ENCODE measurements at regions not wholly inside any gene's neighbourhood (a gene's known extent, or its start where the extent isn't known, plus 50 kb on each side); places are given as distances from the start of the nearest gene placed in this dataset.
"Not testable (repeated sequence)": the region's sequence is repeated elsewhere in the genome, so short reads cannot be mapped to it uniquely, and the experiment has no call there.

GRCh38 chr7:51543801-51544553 lies 227.4 kb upstream of the COBL start:
- TF ChIP-seq POLR2AphosphoS5 (IDR thresholded peaks at IDR 0.05) (no peak), POLR2A (IDR thresholded peaks at IDR 0.05) (no peak)
- TF ChIP-seq, protein P1, sequence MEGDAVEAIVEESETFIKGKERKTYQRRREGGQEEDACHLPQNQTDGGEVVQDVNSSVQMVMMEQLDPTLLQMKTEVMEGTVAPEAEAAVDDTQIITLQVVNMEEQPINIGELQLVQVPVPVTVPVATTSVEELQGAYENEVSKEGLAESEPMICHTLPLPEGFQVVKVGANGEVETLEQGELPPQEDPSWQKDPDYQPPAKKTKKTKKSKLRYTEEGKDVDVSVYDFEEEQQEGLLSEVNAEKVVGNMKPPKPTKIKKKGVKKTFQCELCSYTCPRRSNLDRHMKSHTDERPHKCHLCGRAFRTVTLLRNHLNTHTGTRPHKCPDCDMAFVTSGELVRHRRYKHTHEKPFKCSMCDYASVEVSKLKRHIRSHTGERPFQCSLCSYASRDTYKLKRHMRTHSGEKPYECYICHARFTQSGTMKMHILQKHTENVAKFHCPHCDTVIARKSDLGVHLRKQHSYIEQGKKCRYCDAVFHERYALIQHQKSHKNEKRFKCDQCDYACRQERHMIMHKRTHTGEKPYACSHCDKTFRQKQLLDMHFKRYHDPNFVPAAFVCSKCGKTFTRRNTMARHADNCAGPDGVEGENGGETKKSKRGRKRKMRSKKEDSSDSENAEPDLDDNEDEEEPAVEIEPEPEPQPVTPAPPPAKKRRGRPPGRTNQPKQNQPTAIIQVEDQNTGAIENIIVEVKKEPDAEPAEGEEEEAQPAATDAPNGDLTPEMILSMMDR (IDR thresholded peaks at IDR 0.05), result no peak
- H3K9me3 ChIP-seq, result peaks cover 0 to 23% of the 10 kb centered on the region in 2 donors
- no peaks in the 10 kb centered on the region for H3K36me3 ChIP-seq
- no peak overlapping the region for H3K27ac ChIP-seq
- intact Hi-C loops (cut with DNase I; ENCODE audit: low total_unique reads), result no loop called here
- H3K4me1 ChIP-seq, result no peaks in the 10 kb centered on the region
- DNase-seq (ENCODE audit: low spot score in 2 of 2), result no peak
- H3K27me3 ChIP-seq, result no peaks in the 10 kb centered on the region
- no peak overlapping the region for H3K4me3 ChIP-seq

DNA sequence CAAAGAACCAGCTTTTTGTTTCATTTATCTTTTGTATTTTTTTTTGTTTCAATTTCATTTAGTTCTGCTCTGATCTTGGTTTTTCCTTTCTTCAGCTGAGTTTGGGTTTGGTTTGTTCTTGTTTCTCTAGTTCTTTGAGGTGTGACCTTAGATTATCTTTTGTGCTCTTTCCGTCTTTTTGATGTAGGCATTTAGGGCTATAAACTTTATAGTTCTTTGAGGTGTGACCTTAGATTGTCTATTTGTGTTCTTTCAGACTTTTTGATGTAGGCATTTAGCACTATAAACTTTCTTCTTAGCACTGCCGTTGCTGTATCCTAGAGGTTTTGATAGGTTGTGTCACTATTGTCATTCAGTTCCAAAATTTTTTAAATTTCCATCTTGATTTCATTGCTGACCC lies 224.3 kb upstream of the COBL start:
- intact Hi-C loops (cut with DNase I; ENCODE audit: low total_unique reads); H3K4me1 ChIP-seq; DNase-seq (ENCODE audit: low spot score in 2 of 2); H3K4me3 ChIP-seq; H3K27me3 ChIP-seq; H3K36me3 ChIP-seq; H3K27ac ChIP-seq: not testable (repeated sequence)
- peaks cover 7 to 13% of the 10 kb centered on the region in 2 donors for H3K9me3 ChIP-seq

- no peak overlapping the region for H3K4me3 ChIP-seq
- no peaks in the 10 kb centered on the region for H3K27me3 ChIP-seq
- H3K36me3 ChIP-seq, result no peaks in the 10 kb centered on the region
- H3K4me1 ChIP-seq, result no peaks in the 10 kb centered on the region
- intact Hi-C loops (cut with DNase I; ENCODE audit: low total_unique reads), result no loop called here
- H3K9me3 ChIP-seq, result peaks cover 7 to 14% of the 10 kb centered on the region in 2 donors
- H3K27ac ChIP-seq, result no peak overlapping the region
- TF ChIP-seq, protein P1 (IDR thresholded peaks at IDR 0.05), result no peak
- TF ChIP-seq POLR2AphosphoS5 (IDR thresholded peaks at IDR 0.05) (no peak), POLR2A (IDR thresholded peaks at IDR 0.05) (no peak)
- DNase-seq (ENCODE audit: low spot score in 2 of 2), result no peak
Observed at GRCh38 chr7:51539840-51540239, 223.2 kb upstream of the COBL start.

- Histone ChIP-seq H3K4me1 (no peaks in the 10 kb centered on the region), H3K27ac (no peak overlapping the region), H3K9me3 (no peaks in the 10 kb centered on the region), H3K36me3 (no peaks in the 10 kb centered on the region), H3K4me3 (no peak overlapping the region), H3K27me3 (no peaks in the 10 kb centered on the region)
- TF ChIP-seq POLR2A (IDR thresholded peaks at IDR 0.05), result no peak
- DNase-seq (ENCODE audit: low spot score in 2 of 2), result no peak
- intact Hi-C loops (cut with DNase I; ENCODE audit: low total_unique reads), result no loop called here
Observed at GRCh38 chr7:51528172-51528571, 211.6 kb upstream of the COBL start.

DNA sequence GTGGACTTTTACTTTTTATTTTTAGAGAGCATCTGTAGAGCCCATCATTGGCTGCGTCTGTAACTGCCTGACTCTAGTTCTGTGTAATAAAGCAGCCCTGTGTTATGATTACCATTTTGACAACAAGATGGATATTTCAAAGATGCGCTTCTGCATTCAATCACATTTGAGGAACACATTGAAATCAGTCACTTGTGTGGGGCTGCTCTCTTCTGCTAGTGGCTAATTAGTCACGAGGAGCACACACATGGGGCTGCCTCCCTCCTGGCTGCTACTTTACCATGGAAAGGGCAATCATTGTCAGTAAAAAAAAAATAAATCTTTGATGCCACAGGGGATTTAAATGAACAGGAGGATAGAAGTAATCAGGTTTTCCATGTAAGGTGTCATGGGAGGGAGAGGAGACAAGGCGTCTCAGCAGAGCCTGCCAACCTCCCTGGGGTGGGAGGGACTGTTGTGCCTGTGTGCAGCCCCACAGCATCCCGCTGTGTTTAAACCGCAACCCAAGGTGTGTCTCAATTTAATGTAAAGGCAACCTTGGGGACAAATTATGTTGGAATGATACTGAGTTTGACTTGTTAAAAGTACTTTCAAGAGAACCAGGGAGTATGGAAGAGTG lies 205.2 kb upstream of the COBL start:
- Histone ChIP-seq H3K36me3 (no peaks in the 10 kb centered on the region), H3K9me3 (no peaks in the 10 kb centered on the region), H3K27ac (no peak overlapping the region), H3K4me1 (no peaks in the 10 kb centered on the region), H3K27me3 (no peaks in the 10 kb centered on the region), H3K4me3 (no peak overlapping the region)
- DNase-seq (ENCODE audit: low spot score in 2 of 2), result no peak
- TF ChIP-seq, protein P1 (IDR thresholded peaks at IDR 0.05), result no peak
- no peak for TF ChIP-seq POLR2A (IDR thresholded peaks at IDR 0.05)
- intact Hi-C loops (cut with DNase I; ENCODE audit: low total_unique reads), result no loop called here

- intact Hi-C loops (cut with DNase I; ENCODE audit: low total_unique reads), result no loop called here
- TF ChIP-seq POLR2AphosphoS5 (IDR thresholded peaks at IDR 0.05) (no peak), POLR2A (IDR thresholded peaks at IDR 0.05) (no peak)
- TF ChIP-seq, protein P1 (IDR thresholded peaks at IDR 0.05), result no peak
- no peaks in the 10 kb centered on the region for H3K9me3 ChIP-seq
- H3K4me1 ChIP-seq, result no peaks in the 10 kb centered on the region
- H3K4me3 ChIP-seq, result no peak overlapping the region
- H3K27ac ChIP-seq, result no peak overlapping the region
- H3K36me3 ChIP-seq, result no peaks in the 10 kb centered on the region
- H3K27me3 ChIP-seq, result no peaks in the 10 kb centered on the region
- DNase-seq (ENCODE audit: low spot score in 2 of 2), result no peak
Observed at GRCh38 chr7:51521054-51521453, 204.4 kb upstream of the COBL start.

All from breast epithelium (tissue), 4 donors.